Progenitor cell of endocrine pancreas (in vitro differentiated cells): ENCODE measurements at regions not wholly inside any gene's neighbourhood (a gene's known extent, or its start where the extent isn't known, plus 50 kb on each side); places are given as distances from the start of the nearest gene placed in this dataset.

Source experiments
- DNase-seq: peaks from one replicate; pipeline ENCODE4 v3.0.0; 2021; ENCODE audit warnings: low spot score; ENCODE audit not compliant: unreplicated experiment
- H3K27ac Mint-ChIP-seq: 2 replicates; pipeline ENCODE4 v1.8.0; 2021; ENCODE audit warnings: mild to moderate bottlenecking, moderate library complexity, mixed read lengths
- H3K27me3 Mint-ChIP-seq: 2 replicates; pipeline ENCODE4 v1.8.0; 2021; ENCODE audit warnings: mixed read lengths
- H3K36me3 Mint-ChIP-seq: 2 replicates; pipeline ENCODE4 v1.8.0; 2022; ENCODE audit warnings: mixed read lengths; ENCODE audit not compliant: insufficient read depth
- H3K4me1 Mint-ChIP-seq: 2 replicates; pipeline ENCODE4 v1.8.0; 2021; ENCODE audit warnings: low read depth, mixed read lengths
- H3K4me3 Mint-ChIP-seq: 2 replicates; pipeline ENCODE4 v1.8.0; 2021; ENCODE audit warnings: low read depth, mild to moderate bottlenecking, moderate library complexity, mixed read lengths
- H3K9me3 Mint-ChIP-seq: 2 replicates; pipeline ENCODE4 v1.8.0; 2021; ENCODE audit warnings: low read depth, mixed read lengths
- CTCF ChIP-seq: fragments of 200-600 bp; sonication (generic); IDR thresholded peaks from one replicate; pipeline ENCODE4 v1.5.0; 2021; ENCODE audit warnings: antibody characterized with exemption, mild to moderate bottlenecking; ENCODE audit not compliant: unreplicated experiment

GRCh38 chrX:113455582-113455981, 615.0 kb upstream of the AMOT start:
- H3K9me3 Mint-ChIP-seq, result peaks cover 5% of the 10 kb centered on the region
- no peaks in the 10 kb centered on the region for H3K36me3 Mint-ChIP-seq
- no peak overlapping the region for H3K27ac Mint-ChIP-seq
- H3K4me3 Mint-ChIP-seq, result no peak overlapping the region
- no peaks in the 10 kb centered on the region for H3K27me3 Mint-ChIP-seq
- H3K4me1 Mint-ChIP-seq, result no peaks in the 10 kb centered on the region
- TF ChIP-seq CTCF, result no peak
- DNase-seq, result no peak

GRCh38 chrX:113429011-113429410, 588.4 kb upstream of the AMOT start:
- no peaks in the 10 kb centered on the region for H3K27me3 Mint-ChIP-seq
- H3K4me1 Mint-ChIP-seq, result no peaks in the 10 kb centered on the region
- no peaks in the 10 kb centered on the region for H3K36me3 Mint-ChIP-seq
- DNase-seq, result no peak
- H3K4me3 Mint-ChIP-seq, result no peak overlapping the region
- no peak overlapping the region for H3K27ac Mint-ChIP-seq
- TF ChIP-seq CTCF, result no peak
- peaks cover 34% of the 10 kb centered on the region for H3K9me3 Mint-ChIP-seq

- Mint-ChIP-seq H3K36me3 (no peaks in the 10 kb centered on the region), H3K4me1 (peaks cover 3% of the 10 kb centered on the region), H3K27me3 (no peaks in the 10 kb centered on the region), H3K27ac (no peak overlapping the region), H3K4me3 (no peak overlapping the region), H3K9me3 (peaks cover 19% of the 10 kb centered on the region)
- TF ChIP-seq CTCF, result no peak
- DNase-seq, result no peak
Measured at GRCh38 chrX:113422323-113422722, 581.7 kb upstream of the AMOT start.

- Mint-ChIP-seq H3K36me3 (no peaks in the 10 kb centered on the region), H3K9me3 (peaks cover 15% of the 10 kb centered on the region), H3K27me3 (no peaks in the 10 kb centered on the region), H3K4me1 (peaks cover 3% of the 10 kb centered on the region), H3K4me3 (no peak overlapping the region), H3K27ac (no peak overlapping the region)
- TF ChIP-seq CTCF, result no peak
- no peak for DNase-seq
Measured at GRCh38 chrX:113421432-113421831, 580.8 kb upstream of the AMOT start.

GRCh38 chrX:113412106-113412505, 571.5 kb upstream of the AMOT start:
- Mint-ChIP-seq H3K27me3 (no peaks in the 10 kb centered on the region), H3K9me3 (peaks cover 5% of the 10 kb centered on the region), H3K36me3 (no peaks in the 10 kb centered on the region), H3K4me3 (no peak overlapping the region), H3K27ac (no peak overlapping the region), H3K4me1 (no peaks in the 10 kb centered on the region)
- no peak for TF ChIP-seq CTCF
- no peak for DNase-seq
